GM12874 (cell line): ENCODE measurements at regions not wholly inside any gene's neighbourhood (a gene's known extent, or its start where the extent isn't known, plus 50 kb on each side); places are given as distances from the start of the nearest gene placed in this dataset.

Experiments used
- CTCF ChIP-seq: IDR thresholded peaks from 2 replicates; pipeline ENCODE4 v1.5.1; 2011; ENCODE audit warnings: low read depth, mild to moderate bottlenecking, control low read depth, low read length, moderate library complexity; ENCODE audit not compliant: insufficient read depth

DNA sequence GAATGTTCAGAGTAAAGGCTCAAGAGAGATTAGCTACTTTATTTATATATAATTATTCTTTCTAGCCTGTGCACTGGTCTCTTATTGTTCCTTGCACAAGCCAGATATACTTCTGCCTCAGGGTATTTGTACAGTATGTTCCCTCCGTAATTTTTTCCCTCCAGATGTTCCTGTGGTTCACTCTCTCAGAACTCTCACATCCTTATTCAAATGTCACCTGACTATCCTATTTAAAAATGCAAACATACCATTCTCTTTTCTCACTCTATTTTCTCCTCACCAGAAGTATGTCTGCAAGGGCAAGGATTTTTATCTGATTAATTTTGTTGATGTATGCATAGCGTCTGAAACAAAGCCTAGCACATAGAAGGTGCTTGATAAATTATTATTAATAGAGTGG, 64.0 kb upstream of the CERS6 start:
- TF ChIP-seq CTCF: no peak

DNA sequence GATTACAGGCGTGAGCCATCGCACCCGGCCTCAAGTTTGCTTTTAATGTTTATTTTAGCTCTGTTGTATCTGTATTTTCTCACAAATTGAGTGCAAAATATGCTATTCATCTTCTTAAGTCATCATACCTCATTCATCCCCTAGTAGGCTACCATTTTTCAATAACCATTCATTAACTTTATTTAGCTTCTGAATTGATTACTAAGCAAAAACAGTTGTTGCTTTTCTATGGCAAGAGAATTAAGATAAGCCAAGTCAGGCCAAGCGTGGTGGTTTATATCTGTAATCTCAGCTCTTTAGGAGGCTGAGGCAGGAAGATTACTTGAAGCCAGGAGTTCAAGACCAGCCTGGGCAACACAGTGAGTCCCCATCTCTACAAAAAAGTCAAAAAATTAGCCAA, 63.3 kb upstream of the CERS6 start:
- TF ChIP-seq CTCF: no peak

- TF ChIP-seq CTCF: no peak
Measured at GRCh38 chr2:168394262-168394661, 61.8 kb upstream of the CERS6 start.

GRCh38 chr2:168396131-168396530, 59.9 kb upstream of the CERS6 start:
- no peak for TF ChIP-seq CTCF

- no peak for TF ChIP-seq CTCF
Measured at GRCh38 chr2:168397629-168398028, 58.4 kb upstream of the CERS6 start.

- no peak for TF ChIP-seq CTCF
Measured at GRCh38 chr2:168401048-168401556, 55.0 kb upstream of the CERS6 start.

DNA sequence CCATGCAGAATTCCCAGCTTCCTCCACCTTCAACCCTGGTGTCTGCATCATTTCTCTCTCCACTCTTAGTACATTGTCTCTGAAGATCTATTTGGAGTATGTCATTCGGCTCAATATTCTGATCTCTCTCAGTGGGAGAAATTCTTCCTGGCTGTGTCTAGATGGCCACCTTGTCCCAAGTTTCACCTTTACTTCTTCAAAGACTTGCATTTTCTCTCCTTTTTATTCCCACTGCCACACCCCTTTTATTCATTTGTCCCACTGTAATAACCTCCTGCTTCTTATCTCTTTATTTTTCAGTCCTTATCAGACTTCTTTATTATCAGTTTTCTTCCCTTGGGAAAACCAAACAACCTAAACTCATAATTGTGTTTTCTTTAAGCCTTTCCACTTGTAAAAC, 54.3 kb upstream of the CERS6 start:
- TF ChIP-seq CTCF: no peak

GRCh38 chr2:168402531-168402930, 53.5 kb upstream of the CERS6 start:
- TF ChIP-seq CTCF: no peak
